BLaER1 (cell line): ENCODE measurements at regions not wholly inside any gene's neighbourhood (a gene's known extent, or its start where the extent isn't known, plus 50 kb on each side); places are given as distances from the start of the nearest gene placed in this dataset.

Source experiments
- H3K27ac ChIP-seq: shearing (Covaris generic); formaldehyde crosslinking; 2 replicates; pipeline ENCODE4 v1.8.1; 2022
- H3K27me3 ChIP-seq: shearing (Covaris generic); formaldehyde crosslinking; 2 replicates; pipeline ENCODE4 v1.8.1; 2022
- H3K36me3 ChIP-seq: shearing (Covaris generic); formaldehyde crosslinking; 2 replicates; pipeline ENCODE4 v1.8.1; 2022
- H3K4me1 ChIP-seq: shearing (Covaris generic); formaldehyde crosslinking; 2 replicates; pipeline ENCODE4 v1.8.1; 2022
- H3K4me2 ChIP-seq: shearing (Covaris generic); formaldehyde crosslinking; 2 replicates; pipeline ENCODE4 v1.8.1; 2022
- H3K4me3 ChIP-seq: shearing (Covaris generic); formaldehyde crosslinking; 2 replicates; pipeline ENCODE4 v1.8.1; 2022
- H3K9ac ChIP-seq: shearing (Covaris generic); formaldehyde crosslinking; 2 replicates; pipeline ENCODE4 v1.8.1; 2022
- H3K9me3 ChIP-seq: shearing (Covaris generic); formaldehyde crosslinking; 2 replicates; pipeline ENCODE4 v1.8.1; 2022
- H4K20me1 ChIP-seq: shearing (Covaris generic); formaldehyde crosslinking; 2 replicates; pipeline ENCODE4 v1.8.1; 2022
- Cebpa-rat ChIP-seq: shearing (Covaris generic); IDR thresholded peaks from 2 replicates; pipeline ENCODE4 v1.8.1; 2022

DNA sequence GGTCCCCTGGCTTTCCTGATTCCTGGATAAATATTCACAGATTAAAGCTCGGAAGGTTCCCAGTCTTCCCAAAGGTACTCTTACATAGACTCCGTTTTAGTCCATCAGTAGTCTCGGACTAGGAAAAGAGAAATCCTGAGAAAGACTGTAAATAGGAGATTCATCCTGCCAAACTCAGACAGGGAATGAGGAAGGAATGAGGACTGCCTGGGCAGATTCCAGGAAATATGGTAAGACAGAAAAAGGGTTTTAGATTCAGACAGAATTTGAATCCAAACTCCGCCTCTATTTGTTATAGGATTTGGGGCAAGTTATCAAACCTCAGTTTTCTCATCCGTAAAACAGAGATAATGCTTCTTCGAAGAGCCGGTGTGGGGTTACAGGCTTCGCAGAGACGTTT is 77.8 kb upstream of the VGLL4 start:
- Histone ChIP-seq H3K9ac (no peak overlapping the region), H3K36me3 (no peaks in the 10 kb centered on the region), H3K4me2 (no peak overlapping the region), H3K4me1 (peaks cover 25% of the 10 kb centered on the region), H4K20me1 (peaks cover 39% of the 10 kb centered on the region), H3K27ac (no peak overlapping the region), H3K27me3 (peaks cover 59% of the 10 kb centered on the region), H3K9me3 (no peaks in the 10 kb centered on the region), H3K4me3 (no peak overlapping the region)
- no peak for TF ChIP-seq Cebpa-rat

DNA sequence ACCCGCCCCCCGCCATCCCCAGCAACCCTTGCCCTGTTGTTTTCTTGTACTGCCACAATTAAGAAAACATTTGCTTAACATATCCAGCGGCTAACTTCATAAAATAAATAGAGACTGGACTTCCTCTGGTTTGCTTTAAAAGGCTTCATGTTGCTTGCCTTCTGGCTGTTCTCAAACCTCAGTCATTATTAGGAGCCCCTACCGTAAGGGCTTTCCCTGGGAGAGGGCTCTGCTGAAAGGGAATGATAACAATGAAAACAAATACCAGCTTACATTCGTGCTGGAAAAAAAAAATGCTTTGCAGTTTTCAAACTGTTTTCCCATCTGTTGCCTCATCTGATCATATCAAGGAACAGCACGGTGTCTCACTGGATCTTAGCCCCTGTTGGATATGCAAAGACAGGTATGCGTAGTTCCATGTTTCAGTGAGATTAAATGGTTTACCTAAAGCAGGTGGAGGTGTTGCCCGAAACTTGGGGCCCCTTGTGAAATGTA is 77.2 kb upstream of the VGLL4 start:
- H3K4me1 ChIP-seq: peaks cover 25% of the 10 kb centered on the region
- H3K36me3 ChIP-seq: no peaks in the 10 kb centered on the region
- peak overlapping the region; percentile 98 for H3K4me2 ChIP-seq
- TF ChIP-seq Cebpa-rat: no peak
- peak overlapping the region; percentile 80 for H3K4me3 ChIP-seq
- no peak overlapping the region for H3K27ac ChIP-seq
- peaks cover 40% of the 10 kb centered on the region for H4K20me1 ChIP-seq
- peaks cover 62% of the 10 kb centered on the region for H3K27me3 ChIP-seq
- no peaks in the 10 kb centered on the region for H3K9me3 ChIP-seq
- H3K9ac ChIP-seq: no peak overlapping the region

DNA sequence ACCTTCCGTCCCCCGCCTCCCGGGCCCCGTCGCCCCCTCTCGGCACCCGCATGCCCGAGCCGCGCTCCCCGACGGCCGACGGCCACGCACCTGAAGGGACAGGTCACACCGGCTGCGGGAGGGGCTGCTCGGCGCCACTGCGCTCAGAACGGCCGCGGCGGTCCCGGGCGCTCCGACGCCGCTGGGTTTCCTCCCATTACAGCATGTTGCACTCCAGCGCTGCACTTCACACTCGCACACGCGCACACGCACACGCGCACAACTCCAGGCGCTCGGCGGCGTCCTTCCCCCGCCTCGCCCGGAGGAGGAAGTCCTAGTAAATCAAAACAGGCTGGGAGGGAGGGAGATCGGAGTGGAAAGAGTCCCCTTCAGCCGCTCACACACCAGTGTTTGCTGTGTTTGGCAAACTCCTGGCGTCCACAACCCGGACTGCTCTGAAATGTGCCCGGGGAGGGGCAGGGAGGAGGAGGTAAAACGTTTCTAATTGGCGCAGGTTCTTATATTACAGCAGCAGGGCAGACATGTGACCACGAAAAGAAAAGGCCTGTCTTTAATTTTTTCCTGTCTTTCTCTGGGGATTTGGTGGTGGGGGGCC is 76.7 kb upstream of the VGLL4 start:
- peaks cover 62% of the 10 kb centered on the region for H3K27me3 ChIP-seq
- no peaks in the 10 kb centered on the region for H3K9me3 ChIP-seq
- peaks cover 40% of the 10 kb centered on the region for H4K20me1 ChIP-seq
- H3K4me2 ChIP-seq: peak overlapping the region; percentile 98
- no peaks in the 10 kb centered on the region for H3K36me3 ChIP-seq
- H3K27ac ChIP-seq: no peak overlapping the region
- TF ChIP-seq Cebpa-rat: no peak
- H3K4me1 ChIP-seq: peaks cover 25% of the 10 kb centered on the region
- H3K4me3 ChIP-seq: peak overlapping the region; percentile 80
- peak overlapping the region; percentile 70 for H3K9ac ChIP-seq

DNA sequence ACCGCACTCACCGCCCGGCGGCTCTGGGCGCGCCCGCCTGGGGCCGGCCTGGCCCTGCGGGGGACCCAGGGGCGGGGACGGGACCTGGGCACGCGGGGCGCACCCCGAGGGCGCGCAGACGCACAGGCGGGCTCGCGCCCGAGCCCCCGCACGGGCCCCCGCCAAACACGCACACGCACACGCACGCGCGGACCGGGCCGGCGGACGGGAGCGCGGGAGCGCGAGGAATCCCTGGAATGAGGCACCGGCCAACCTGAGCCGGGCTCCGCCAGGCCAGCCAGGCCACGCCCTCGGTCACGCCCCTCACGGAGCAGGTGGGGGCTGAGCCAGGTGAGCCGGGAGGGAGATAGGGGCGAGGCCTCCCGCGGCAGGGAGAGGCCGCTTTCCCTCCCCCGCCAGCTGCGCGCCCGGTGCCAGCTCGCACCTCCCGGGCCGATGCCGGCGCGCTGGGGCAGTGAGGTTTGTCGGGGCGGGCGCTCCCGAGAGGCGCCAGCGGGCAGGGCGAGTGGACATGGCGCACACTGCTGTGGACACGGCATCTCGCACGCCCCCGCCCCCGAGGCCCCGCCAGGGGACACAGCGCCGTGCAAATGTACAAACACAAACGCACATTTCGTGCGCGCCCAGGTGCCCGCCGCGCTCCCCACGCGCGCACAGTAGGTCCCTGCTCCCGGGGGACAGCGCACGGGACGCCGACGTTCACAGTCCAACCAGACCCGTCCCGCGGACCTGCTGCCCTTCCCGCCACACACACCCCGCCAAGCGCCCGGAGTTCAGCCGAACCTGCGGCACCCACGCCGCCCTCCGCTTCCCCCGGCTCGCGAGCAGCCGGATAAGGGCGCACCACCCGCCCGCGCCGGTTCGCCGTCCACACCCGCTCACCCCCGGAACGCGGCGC is 75.9 kb upstream of the VGLL4 start:
- no peaks in the 10 kb centered on the region for H3K36me3 ChIP-seq
- peaks cover 25% of the 10 kb centered on the region for H3K4me1 ChIP-seq
- H3K9me3 ChIP-seq: no peaks in the 10 kb centered on the region
- H3K27me3 ChIP-seq: peaks cover 62% of the 10 kb centered on the region
- peak overlapping the region; percentile 70 for H3K9ac ChIP-seq
- TF ChIP-seq Cebpa-rat: no peak
- H3K4me2 ChIP-seq: peak overlapping the region; percentile 98
- H3K4me3 ChIP-seq: peak overlapping the region; percentile 80
- H3K27ac ChIP-seq: peak overlapping the region; percentile 40; the same call in 1 of the 2 replicates
- H4K20me1 ChIP-seq: peaks cover 40% of the 10 kb centered on the region

GRCh38 chr3:11718637-11719405 is 75.1 kb upstream of the VGLL4 start:
- H3K27ac ChIP-seq: peak overlapping the region; percentile 40; the same call in 1 of the 2 replicates

DNA sequence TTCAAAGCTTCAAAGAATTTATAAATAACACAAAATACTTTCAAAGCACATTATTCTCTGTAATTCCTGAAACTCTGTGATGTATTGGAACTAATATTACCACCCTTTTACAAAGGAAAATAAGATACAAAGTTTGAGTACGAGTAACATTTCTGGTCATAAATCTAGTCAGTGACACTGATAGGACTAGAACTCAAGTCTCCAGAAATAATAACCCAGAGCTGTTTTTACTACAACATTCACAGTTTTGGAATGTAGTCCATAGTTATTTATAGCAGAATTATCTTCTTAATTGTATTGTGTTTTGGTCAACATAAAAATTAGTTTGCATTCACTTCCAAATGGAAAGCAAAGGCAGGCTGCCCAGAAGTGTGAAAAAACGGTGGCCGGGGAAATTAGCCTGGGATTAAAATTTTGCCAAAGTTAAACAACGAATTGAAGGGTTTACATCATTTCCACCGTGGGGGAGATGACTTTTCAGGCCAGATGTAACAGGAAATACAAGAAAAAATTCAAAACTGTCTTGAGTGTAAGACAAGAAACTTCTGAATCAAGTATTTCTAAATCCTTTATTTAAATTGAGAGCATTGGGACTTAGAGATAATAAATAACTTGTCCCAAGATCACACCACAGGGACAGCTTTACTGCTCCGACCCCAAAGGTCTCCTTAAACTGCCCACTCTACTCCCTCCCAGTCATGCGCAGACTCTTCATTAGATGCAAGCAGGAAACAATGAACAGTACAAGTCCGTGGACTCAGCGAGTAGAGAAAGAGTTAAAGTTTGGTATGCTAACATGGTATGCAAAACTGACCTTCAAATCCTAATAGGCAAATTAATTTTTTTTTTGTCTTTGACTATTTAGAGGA is 74.3 kb upstream of the VGLL4 start:
- no peak for TF ChIP-seq Cebpa-rat
- Histone ChIP-seq H3K4me3 (peak overlapping the region; percentile 80), H4K20me1 (peaks cover 40% of the 10 kb centered on the region), H3K4me2 (peak overlapping the region; percentile 98), H3K27ac (no peak overlapping the region), H3K27me3 (peaks cover 62% of the 10 kb centered on the region), H3K36me3 (no peaks in the 10 kb centered on the region), H3K4me1 (peaks cover 25% of the 10 kb centered on the region), H3K9ac (no peak overlapping the region), H3K9me3 (no peaks in the 10 kb centered on the region)

More at GRCh38 chr3:11718637-11719405, 75.1 kb upstream of the VGLL4 start:
- Histone ChIP-seq H3K4me3 (peak overlapping the region; percentile 80), H3K36me3 (no peaks in the 10 kb centered on the region), H3K4me1 (peaks cover 25% of the 10 kb centered on the region), H3K9ac (peak overlapping the region; percentile 70), H4K20me1 (peaks cover 40% of the 10 kb centered on the region), H3K9me3 (no peaks in the 10 kb centered on the region), H3K4me2 (peak overlapping the region; percentile 98), H3K27me3 (peaks cover 62% of the 10 kb centered on the region)
- TF ChIP-seq Cebpa-rat: no peak

DNA sequence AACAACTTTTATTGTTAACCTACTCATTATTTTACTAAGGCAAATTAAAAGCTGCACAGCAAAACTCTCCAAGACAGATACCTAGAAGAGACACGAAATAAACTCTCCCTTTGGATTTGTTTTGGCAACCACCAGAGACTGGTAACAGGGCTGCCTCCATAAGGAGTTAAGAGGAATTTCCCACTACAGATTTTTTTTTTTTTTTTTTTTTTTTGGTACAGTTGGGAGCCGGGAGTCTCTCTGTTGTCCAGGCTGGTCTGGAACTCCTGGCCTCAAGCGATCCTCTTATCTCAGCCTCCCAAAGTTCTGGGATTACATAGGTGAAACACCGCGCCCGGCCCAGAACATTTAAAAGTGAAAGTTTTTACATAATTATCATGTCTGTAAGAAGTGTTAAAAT is 73.6 kb upstream of the VGLL4 start:
- Histone ChIP-seq H4K20me1 (peaks cover 40% of the 10 kb centered on the region), H3K4me2 (no peak overlapping the region), H3K27ac (no peak overlapping the region), H3K4me3 (no peak overlapping the region), H3K9ac (no peak overlapping the region), H3K36me3 (no peaks in the 10 kb centered on the region), H3K9me3 (no peaks in the 10 kb centered on the region), H3K27me3 (peaks cover 61% of the 10 kb centered on the region), H3K4me1 (peaks cover 25% of the 10 kb centered on the region)
- no peak for TF ChIP-seq Cebpa-rat

- Histone ChIP-seq H3K4me3 (no peak overlapping the region), H3K9ac (no peak overlapping the region), H3K4me2 (no peak overlapping the region), H4K20me1 (peaks cover 40% of the 10 kb centered on the region), H3K36me3 (no peaks in the 10 kb centered on the region), H3K9me3 (no peaks in the 10 kb centered on the region), H3K4me1 (peaks cover 25% of the 10 kb centered on the region), H3K27me3 (peaks cover 56% of the 10 kb centered on the region), H3K27ac (no peak overlapping the region)
- TF ChIP-seq Cebpa-rat: no peak
Observed at GRCh38 chr3:11716573-11717290, 73.0 kb upstream of the VGLL4 start.
